Body of pancreas (tissue), 4 donors: ENCODE measurements at regions not wholly inside any gene's neighbourhood (a gene's known extent, or its start where the extent isn't known, plus 50 kb on each side); places are given as distances from the start of the nearest gene placed in this dataset.

Experiments
- CTCF ChIP-seq, 7 experiments: fragments of 450-650 bp in 4 of 7; fragments of 200-600 bp in 3 of 7; sonication (generic) in 3 of 7; IDR thresholded peaks; one replicate each; pipeline ENCODE4 v1.5.1; 2016 to 2019; ENCODE audit warnings: antibody characterized with exemption in 7 of 7
- POLR2A ChIP-seq, 3 donors: fragments of 450-650 bp; IDR thresholded peaks; one replicate each; pipeline ENCODE4 v1.6.1; 2016; ENCODE audit warnings: antibody characterized with exemption in 3 of 3, mild to moderate bottlenecking in 2 of 3

GRCh38 chr7:120138497-120138896, 134.5 kb upstream of the KCND2 start:
- TF ChIP-seq CTCF (IDR thresholded peaks at IDR 0.05) = no peak
- TF ChIP-seq POLR2A (IDR thresholded peaks at IDR 0.05) = no peak
